NCI-H1105 (cell line): ENCODE measurements at regions not wholly inside any gene's neighbourhood (a gene's known extent, or its start where the extent isn't known, plus 50 kb on each side); places are given as distances from the start of the nearest gene placed in this dataset.

Experiments used
- DNase-seq: peaks from one replicate; lab custom pipeline; 2025; lab: John Stamatoyannopoulos, UW

DNA sequence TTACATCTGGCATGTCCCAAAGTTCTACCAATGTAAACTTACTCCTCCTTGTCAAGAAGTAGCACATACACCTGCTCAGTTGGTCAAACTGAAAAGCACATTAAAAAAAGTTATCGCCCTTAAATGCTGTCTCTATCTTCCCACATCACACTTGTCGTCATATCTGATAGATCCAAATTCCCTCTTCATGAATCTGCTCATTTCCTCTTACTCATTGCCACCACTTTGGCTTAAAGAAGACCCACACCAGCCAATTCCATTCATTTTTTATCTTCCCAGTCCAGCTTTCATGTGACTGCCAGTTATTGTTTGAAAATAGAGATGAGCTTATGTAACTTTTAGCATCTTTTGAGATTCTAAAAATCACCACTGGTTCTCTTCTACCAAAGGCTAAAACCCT is 305.9 kb upstream of the MTNR1B start:
- no peak for DNase-seq

DNA sequence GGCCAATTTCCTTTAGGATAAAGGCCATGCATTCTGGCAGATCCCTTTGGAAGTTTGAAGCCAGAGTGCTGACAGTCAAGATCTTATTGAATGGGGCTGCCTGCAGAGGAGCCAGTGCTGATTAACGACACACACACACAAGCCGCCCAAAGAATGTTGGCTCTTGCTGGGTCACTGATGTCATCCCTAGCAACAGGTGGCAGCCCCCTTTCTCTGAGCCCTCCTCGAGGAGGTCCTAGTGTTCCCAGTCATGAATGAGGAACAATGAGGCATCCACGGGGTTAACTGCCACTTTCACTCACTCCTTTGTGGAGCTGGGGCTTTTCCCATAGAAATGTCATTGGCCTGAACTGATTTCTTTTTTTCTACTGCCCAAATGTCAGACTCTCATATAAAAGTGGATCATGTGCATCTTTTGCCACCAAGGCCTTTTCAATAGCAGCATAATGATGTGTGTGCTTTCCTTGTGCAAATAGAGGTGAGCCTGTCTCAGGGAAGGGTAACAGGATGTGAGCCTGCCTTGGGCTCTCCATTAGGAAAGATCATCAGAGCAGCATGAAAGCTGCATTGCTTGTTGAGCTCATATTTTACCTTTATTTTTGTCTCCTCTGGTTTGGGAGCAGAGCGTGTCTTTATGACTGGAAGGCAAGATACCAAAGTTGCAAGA is 301.8 kb upstream of the MTNR1B start:
- DNase-seq: no peak

DNA sequence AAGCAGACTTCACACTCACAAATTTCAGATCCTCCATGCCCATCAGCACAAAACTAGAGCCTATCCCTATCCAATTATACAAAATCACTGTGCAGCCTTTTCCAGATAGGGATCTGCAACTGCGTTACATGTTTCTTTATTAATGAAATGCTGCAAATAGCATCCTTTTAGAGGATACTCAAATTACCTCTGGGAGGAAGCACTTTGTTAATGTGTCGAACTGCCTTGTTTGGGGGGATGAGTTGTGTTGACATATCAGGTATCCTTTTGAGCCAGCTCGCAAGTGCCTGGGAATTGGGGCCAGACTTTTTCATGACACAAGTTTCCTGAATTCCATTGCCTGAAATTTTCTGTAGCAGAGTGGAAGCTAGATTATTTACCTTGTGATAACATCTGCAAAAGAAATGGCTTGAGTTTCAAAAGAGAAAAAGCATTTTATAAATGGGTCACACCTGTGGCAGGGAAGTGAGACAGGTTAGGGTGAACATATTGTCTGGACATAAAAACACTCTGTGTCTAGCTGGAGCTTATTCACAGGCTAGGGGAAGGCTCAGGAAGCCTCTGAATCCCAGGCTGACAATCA is 299.1 kb upstream of the MTNR1B start:
- DNase-seq: peak; percentile 27

DNA sequence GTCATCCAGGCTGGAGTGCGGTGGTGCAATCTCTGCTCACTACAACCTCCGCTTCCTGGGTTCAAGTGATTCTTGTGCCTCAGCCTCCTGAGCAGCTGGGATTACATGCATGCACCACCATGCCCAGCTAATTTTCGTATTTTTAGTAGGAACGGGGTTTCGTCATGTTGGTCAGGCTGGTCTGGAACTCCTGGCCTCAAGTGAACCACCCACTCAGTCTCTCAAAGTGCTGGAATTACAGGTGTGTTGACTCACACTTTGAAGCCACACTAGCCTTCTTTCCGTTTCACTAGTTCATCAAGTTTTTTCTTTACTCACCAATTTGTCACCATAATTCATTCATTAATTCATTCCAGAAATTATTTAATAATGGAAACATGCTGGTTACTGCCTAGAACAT is 298.4 kb upstream of the MTNR1B start:
- no peak for DNase-seq

DNA sequence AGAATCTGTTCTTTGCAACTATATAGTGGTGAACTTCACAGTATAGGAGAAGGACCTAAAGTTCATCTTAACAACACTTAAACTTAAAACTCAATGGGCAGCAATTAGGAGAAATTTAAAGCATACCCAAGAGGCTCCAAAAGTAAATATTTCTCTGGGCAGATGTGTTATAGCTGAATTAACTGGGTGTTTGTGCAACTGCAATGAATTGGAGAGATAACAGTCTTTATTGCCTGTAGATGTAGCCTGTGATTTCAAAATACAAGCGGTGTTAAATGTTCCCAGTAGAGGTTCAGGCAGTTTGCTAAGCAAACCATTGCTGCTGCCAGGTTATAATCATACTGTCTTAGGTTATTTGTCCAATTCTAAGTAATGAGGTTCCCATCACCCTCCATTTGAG is 294.1 kb upstream of the MTNR1B start:
- no peak for DNase-seq

DNA sequence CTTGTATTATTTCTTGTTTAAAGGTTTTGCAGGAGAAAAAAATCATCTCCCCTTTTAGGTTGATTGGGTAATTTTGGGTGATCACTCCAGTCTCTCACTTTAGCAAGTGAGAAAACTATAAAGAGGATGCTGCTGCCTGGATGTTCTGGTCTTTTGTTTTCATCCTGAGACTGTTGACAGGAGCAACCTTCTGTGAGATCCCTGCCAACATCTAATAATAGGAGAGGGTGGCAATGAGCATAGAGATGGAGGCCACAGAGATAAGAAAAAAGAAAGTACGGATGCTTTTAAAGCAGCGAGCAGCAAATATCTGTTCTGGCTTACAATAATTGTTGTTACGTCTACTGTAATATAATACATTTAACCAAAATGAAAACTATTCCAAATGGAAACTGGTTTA is 293.6 kb upstream of the MTNR1B start:
- no peak for DNase-seq

DNA sequence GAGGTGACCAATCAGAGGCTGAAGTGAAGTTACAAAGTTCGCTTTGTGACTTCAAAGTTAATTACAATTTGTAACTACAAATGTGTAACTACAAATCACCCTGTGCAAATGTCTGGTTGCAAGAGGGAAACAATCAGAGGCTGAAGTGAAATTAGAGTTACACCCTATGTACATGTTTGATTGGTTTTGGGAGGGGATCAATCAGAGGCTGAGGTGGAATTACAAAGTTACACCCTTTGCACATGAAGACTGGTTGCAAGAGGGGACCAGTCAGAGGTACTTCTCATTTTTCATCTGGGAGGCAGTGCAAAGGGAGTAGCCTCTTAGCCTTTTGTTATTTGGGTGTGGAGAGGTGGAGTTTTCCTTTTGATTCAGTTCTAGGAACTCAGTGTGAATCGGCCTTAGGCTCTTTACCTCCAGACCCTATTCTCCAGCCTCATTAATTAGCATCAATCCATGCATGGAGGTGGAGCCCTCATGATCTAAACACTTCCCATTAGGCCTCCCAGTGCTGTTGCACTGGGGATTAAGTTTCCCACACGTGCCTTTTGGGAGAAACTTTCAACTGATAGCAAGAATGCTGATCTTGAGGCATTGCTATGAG is 291.3 kb upstream of the MTNR1B start:
- DNase-seq: no peak

DNA sequence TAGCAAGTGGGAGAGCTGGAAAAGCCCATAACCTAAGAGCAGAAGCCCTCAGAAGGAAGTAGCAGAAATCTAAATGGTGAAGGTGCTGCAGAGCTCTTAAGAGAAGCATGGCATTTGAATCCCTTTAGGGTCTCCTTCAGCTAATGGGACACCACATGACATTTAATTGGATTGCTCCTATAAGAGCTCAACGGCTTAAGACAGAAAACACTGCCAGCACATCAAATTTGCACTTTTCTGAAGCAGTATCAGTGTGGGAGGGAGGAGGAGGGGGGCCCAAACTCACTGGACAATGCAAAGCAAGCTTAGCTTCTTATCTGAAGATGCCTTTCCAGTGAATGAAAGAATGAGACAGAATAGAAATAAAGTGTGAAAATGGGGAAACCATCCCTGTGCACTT is 287.9 kb upstream of the MTNR1B start:
- no peak for DNase-seq

DNA sequence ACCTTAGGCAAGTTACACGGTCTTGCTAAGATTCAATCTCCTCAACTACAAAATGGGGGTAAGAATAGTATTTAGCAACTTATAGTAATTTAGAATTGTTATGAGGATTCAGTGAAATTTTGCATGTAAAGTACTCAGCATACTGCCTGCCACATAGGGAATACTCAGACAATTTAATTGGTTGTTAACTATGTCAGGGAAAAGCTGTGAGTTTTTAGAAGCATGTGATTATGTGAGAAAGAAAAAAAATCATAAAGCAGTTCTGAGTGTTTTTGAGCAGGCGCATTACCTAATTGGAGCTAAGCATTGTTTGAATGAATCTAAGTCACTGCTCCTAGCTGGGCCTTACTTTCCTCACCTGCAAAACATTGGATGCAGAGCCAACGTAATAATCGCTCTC is 287.3 kb upstream of the MTNR1B start:
- DNase-seq: no peak

DNA sequence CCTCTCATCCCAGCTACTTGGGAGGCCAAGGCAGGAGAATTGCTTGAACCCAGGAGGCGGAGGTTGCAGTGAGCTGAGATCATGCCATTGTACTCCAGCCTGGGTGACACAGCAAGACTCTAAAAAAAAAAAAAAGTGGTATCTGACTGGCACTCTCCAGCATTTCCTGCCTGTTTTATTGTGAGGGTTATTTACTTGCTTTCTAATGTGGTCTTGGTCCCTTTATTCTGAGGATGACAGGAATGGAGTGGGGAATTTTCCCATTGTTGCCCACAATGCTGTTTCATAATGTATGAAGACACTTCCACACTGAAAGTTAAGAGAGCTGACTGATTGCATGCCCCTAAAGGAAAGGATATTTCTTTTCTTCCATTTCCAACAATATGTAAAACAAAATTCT is 286.5 kb upstream of the MTNR1B start:
- no peak for DNase-seq

DNA sequence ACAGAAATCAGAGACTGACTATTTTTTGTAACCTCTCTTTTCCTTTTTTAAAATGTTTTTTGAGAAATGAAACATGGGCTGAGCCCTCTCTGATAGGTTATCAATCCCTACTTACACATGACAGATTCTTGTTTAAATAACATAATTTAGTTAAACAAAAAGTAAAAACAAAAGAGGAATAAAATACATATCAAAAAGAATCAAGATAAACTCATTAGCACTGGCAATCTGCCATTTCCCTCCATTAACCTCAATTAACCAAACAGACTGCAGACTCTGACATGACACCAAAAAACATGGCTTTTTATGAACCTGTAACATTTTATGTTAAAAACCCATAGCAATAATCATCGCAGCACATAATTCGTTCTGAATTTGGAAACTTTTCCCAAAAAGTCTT is 284.4 kb upstream of the MTNR1B start:
- DNase-seq: peak; percentile 52

DNA sequence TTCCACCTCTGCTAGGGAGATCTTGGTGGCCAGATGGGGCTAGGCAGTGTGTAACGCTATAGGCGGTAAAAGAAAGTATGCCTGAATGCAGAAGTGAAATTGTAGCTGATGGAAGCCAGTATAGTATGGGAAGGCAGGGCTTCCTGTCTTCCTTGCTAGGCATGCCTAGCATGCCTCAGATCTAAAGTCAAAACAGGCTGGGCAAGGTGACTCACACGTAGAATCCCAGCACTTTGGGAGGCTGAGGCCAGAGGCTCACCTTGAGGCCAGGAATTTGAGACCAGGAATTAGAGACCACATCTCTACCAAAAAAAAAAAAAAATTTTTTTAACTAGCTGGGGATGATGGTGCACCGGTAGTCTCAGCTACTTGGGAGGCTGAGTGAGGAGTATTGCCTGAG is 281.7 kb upstream of the MTNR1B start:
- DNase-seq: no peak

DNA sequence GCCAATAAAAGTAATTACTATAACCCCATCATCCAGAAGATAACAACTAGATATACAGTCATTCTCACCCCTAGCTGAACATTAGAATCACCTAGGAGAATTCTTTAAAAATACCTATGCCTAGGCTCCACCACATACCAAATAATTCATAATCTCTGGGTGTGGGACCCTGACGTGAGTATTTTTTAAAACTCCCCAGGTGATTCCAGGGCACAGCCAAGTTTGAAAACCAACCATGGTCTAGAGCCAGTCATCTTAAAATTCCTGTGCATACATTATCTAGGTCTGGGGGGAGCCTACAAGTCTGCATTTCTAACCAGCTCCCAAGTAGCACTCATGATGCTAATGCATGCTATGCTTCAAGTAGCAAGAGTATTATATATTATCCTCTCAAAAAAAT is 281.0 kb upstream of the MTNR1B start:
- no peak for DNase-seq

DNA sequence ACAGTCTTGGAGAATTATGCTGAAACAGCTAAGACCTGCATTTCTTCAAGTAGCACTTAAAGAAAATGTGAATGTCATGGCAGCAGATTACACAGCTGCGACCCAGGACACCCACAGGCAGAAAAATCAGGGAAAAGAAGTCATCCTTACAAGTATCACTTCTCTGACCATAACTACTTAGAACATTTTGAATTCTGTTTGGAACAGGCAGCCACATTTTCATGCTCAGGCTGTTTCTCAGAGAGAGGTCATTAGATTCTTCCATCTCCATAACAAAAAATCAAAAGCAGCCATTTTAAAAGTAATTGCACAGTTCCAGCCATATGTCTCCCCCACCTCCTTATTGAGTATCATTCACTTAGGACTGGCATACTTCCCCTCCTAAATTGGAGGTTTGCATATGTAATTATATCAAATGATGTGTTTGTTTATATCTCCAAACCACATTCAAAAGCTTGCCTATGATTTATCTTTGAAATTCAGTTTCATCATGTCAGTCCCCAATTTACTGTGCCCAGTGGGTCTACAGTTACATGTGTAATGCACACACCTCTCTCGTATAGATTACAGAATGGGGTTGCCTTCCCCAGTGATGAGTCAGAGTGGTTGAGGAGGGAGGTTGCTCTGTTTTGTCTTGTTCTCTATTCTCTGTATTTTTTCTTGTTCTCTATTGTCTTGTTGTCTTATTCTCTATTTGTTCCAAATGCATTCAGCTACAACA is 276.5 kb upstream of the MTNR1B start:
- no peak for DNase-seq

DNA sequence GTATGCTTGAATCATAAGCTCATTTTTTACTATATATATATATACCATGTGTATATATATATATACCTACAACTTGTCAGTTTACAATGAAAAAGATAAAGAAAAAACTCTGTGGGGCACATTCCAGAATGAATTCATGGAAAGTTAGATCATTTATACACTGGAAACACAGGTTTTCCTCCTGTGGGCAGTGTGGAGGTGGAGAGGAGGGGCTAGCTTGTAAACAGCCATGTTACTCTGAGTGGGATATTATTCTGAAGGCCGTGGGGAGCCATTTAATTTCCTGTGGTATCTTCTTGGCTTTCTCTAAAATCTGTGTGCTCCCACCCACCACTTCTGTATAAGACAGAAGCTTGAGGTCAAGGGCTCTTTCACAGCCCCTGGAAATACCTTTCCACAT is 273.4 kb upstream of the MTNR1B start:
- no peak for DNase-seq

DNA sequence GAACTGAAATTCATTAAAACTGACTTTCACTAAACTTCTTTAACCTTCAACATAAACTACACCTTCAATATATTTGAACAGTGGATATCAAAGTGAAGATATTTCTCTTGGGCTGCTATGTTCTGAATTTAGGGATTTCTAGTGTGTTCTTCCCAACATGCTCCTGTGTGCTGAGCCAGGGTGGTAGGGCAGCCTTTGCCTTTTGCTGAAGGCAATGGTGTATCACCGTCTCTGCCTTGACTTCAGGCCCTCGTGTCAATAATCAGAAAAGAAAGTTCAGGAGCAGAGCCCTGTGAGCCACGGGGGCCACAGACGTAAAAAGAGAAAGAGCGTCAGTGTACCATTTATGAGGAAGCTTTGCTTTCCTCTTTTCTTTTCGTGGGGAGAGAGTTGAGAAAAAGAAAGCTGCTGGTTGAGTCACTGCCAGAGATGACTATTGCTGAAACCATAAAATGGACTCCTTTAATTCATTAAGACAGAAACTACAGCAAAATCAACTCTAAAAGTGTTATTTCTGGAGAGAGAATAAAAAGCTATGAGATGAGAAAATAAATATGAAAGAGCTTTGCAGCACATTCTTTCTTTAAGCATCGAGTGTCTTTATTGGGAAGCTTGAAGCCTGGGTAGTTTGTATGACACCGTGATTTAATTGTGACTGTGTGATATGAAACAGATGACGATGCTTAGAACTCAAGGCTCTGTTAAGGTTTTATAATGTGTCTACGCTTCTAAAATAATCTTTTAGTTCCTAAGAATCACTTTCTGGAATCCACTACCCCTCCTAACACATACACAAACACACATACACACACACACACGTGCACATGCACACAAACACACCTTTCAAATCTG is 271.8 kb upstream of the MTNR1B start:
- DNase-seq: no peak

DNA sequence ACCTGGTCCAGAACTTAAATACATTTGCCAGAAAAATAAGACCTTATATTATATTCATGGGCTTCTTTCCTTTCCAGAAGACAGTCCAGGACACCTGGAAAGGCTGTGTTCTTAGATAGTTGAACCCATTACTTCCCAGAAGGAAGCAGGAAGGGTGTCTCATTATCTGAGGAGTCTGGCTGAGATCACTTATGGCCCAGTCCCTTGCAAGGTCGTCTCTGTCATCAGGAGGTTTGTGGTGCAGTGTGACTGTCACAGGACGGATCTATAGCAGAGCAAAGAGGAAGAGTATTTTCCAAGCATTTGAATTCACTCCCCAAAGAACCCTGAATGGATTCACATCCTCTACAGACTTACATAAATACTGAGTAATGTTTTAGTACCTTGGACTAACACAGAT is 270.7 kb upstream of the MTNR1B start:
- DNase-seq: no peak

DNA sequence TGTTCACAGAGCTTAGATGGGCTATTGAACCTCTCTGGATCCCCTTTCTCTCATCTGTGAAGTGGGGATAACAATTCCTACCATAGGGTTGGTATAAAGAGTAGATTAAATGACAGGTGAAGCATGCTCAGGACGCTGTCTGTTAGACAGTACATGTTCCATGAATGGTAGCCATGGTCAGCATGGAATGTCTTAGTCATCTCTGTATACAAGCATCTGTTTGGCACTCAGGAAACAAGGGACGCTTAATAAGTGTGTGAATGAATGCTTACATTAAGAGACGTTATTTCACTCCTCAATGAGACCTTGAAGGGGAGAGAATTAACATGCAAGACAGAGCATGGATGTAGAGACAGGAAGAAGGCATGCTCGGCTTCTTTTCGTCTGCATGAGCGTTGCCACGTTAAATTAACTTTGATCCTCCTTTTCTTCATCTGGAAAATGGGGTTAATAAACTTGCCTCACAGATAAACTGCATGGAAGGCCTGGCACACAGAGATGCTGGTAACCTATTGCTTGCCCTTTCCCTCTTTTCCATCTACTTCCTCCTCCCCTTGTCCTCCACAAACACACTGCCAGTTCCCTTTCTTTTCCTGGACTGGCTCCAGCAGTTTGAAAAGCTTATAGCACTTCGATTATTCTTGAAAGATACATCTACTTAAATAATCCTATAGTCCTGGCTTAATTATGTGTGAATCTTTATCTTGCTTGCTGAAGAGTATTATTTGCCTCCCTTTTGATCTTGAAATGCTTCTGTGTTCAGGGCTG is 267.2 kb upstream of the MTNR1B start:
- no peak for DNase-seq

DNA sequence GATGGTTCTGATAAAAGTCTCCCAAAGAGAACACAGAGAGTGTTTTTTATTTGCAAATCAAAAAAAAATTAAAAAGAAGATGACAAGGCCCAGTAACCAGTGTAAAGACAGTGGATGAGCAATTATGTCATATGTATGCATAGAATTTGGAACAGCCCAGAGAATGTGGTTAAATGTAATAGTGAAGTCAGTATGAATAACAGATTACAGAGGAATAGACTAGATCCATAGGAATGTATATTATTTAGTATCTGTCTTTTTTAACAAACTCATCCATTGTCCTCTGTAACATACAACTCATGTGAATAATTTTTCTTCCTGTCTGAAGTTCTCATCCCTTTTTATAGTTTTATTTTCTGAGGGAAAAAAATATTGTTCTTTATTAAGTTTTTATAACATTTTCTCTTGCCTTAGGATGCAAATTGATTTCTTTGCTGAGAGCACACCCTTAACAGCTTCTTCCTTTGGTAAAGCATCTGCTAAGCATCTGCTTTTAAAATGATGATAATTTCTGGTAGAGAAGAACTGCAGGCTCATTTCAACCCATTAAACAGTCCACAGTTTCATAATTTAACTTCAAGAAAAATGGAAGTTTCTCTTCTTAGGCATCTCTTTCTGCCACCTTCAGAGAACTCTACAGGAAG is 266.5 kb upstream of the MTNR1B start:
- no peak for DNase-seq

DNA sequence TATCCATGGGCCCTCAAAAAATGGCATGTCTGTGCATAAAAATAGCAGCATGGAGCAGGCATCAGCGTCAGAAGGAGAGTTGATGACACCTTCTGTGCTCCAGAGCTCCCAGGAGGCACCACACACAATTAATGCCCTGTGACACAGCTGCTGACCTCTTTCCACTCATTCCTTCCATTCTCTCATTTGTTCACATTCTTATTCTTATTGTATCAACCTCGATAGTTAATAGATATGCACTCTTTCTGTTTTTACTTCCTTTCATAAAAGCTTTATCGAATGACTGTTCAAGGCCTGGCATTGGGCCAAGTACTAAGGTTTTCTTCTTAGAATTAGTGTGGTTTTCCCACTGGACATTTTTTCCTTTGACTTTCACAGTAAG is 266.0 kb upstream of the MTNR1B start:
- no peak for DNase-seq

DNA sequence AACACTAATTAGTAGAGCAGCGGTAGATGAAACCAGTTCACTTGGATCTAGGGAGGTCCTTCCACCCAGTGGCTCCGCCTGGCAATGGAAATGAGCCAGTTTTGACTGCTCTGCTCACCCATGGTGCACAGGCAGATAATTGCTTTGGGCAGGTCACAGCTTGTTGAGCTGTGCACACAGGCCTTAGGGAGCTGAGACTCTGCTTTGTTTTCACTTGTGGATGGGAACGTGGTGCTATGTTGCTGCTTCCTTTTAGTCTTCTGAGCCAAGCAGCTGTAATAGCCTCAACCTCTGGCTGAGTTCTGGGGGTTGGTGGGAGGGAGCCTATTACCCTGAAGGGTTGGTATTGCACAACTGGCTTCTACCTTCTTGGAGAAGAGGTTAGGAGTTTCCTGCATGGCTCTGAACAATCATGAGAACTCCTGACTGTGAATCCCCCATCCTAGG is 262.3 kb upstream of the MTNR1B start:
- DNase-seq: peak; percentile 98
